HG03066 (cell line): ENCODE measurements at regions not wholly inside any gene's neighbourhood (a gene's known extent, or its start where the extent isn't known, plus 50 kb on each side); places are given as distances from the start of the nearest gene placed in this dataset.

ENCODE experiments used
- ATAC-seq: cut with Tn5 transposase; IDR thresholded peaks from one replicate; pipeline ENCODE4 v1.9.1; 2021; ENCODE audit warnings: low read depth; ENCODE audit not compliant: unreplicated experiment

DNA sequence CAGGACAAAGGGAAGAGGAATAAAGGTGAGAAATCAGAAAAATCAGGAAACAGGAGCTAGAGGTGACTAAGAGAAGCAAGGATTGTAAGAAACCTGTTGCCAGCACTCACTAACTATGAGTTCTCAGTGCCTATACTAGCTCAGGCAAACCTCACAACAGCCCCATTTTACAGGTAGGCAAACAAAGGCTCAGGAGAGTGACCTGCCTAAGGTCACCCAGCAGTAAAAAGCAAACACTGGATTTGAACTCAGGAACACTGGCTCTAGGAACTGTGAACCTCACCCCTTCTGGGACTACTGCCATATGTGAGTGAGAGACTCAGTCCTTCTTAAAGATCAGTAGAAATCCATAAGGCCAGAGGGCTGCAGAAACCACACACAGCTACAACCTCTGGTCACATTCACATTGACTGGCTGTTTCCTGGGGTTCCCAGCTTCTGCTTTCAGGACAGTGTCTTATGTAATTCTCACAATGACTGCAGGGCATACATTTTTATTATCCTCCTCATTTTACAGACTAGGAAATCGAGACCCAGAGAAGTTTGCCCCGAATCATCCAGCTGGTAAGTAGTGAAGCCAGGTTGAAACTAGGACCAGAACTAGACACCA lies 80.7 kb upstream of the MAFB start:
- no peak for ATAC-seq

GRCh38 chr20:40770564-40771307 lies 81.7 kb upstream of the MAFB start:
- ATAC-seq: no peak

- ATAC-seq: no peak
These were observed 82.2 kb upstream of the MAFB start for GRCh38 chr20:40771308-40771610.

DNA sequence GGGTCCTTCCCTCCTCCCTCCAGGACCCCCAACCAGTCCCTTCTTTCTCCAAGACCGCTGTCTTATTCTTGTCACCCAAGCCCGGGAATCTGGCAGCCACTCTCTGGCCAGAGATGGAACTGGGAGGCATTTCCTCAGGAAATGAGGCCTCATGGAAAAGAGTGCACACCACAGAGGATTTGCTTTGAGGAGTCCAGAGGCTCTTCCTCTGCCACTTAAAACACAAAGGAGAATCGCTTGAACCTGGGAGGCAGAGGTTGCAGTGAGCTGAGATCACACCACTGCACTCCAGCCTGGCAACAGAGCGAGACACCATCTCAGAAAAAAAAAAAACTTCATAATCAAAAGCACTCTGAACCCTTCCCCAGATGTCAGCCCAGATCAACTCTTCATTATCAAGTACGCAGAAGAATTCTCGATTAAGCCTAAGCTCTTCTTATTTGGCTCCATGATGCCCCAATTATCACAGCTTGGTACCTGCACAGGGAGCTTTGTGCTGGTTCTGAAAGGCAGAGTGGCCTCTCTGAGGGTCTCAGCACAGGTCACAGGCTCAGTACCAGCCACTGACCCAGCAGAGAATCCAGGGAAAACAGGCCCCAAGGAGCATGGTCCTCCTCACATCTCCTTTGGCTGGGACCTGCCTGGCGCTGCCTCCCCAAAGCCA lies 82.9 kb upstream of the MAFB start:
- no peak for ATAC-seq

DNA sequence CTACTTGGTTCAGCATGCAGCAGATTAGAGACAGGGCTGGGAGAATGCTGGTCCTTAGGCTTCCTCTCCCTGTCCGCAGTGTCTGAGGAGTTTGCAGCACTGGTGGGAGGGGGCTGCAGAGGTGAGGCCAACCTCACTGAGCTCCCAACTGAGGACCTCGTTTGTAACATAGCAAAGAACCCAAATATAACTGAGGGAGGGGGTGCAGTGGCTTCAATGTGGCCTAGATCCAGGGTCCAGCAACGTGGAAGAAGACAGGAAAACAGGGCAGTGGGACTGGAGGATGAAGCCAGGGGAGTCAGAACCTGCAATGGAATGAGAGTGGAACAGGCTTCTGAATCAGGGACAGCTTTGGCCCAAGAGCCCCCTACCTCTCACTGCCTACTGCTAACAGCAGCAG lies 84.3 kb upstream of the MAFB start:
- no peak for ATAC-seq

DNA sequence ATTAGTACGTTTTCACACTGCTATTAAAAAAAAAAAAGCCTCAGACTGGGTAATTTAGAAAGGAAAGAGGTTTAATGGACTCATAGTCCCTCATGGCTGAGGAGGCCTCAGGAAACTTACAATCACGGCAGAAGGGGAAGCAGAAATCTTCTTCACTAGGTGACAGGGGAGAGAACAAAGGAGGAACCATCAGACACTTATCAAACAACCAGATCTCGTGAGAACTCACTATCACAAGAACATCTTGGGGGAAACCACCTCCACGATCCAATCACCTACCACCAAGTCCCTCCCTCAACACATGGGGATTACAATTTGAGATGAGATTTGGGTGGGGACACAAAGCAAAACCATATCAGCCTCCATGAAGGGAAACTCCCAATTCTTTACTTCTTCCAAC lies 85.2 kb upstream of the MAFB start:
- ATAC-seq: no peak

- no peak for ATAC-seq
These were observed 86.6 kb upstream of the MAFB start for GRCh38 chr20:40775561-40776146.

- no peak for ATAC-seq
These were observed 87.7 kb upstream of the MAFB start for GRCh38 chr20:40776466-40777457.

GRCh38 chr20:40777653-40778052 lies 88.6 kb upstream of the MAFB start:
- ATAC-seq: no peak

DNA sequence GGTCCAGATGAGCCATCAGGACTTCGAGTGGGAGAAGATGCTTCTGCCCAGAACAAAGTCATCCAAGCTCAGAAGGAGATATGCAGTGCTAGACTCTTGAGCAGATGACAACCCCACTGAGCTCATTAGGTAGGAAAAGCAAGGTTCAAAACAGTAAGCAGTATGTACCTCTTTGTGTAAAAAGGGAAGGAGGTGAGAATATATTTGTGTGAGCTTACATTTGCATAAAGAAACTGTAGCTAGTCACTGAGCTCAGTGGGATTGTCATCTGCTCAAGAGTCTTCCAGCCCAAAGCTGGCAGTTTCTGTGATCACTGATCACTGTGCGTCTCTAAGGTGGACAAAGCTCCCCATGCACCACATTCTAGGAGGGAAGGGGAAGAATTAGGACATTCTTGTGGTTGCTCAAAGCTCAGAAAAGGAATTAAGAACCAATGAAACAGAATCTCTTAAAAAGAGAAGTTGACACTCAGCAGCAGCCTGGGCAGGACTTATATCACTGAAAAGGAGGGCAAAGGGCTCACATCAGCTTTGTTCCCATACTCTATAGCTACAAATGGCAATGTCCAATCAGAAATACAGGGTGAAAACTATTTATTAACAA lies 90.0 kb upstream of the MAFB start:
- no peak for ATAC-seq

DNA sequence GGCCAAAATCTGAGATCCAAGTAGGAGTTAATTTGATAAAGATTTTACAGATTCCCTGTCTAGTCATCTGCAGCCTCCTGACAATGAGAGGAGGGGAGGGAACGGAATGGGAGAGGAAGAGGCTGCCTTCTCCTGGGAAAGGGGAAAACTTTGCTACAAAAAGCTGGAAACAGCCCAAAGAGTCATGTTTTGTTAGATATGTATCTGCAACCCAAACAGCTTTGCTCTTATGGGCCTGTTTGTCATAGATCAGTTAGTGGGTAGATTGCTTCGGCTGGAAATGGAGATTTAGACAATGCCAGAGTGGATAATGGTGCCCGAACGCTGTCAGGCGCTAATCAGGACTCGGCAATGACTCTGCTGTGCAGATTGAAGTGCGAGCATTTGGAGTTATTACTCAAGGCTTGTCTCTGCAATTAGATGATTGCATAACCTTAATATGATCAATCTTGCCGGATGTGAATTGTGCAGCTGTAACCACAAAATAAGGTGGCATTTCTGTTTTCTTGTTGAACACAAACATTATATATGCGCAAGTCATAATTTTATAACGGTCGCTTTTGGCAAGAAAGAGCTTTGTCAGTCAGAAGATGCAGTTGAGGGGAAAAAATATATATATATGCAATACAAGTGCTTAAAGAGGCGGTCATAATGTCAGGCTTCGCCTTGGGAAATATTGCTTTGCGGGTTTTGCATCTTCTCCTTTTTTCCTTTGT lies 92.4 kb upstream of the MAFB start:
- no peak for ATAC-seq

- no peak for ATAC-seq
These were observed 93.0 kb upstream of the MAFB start for GRCh38 chr20:40782043-40782368.

- ATAC-seq: no peak
These were observed 96.3 kb upstream of the MAFB start for GRCh38 chr20:40785346-40785745.

DNA sequence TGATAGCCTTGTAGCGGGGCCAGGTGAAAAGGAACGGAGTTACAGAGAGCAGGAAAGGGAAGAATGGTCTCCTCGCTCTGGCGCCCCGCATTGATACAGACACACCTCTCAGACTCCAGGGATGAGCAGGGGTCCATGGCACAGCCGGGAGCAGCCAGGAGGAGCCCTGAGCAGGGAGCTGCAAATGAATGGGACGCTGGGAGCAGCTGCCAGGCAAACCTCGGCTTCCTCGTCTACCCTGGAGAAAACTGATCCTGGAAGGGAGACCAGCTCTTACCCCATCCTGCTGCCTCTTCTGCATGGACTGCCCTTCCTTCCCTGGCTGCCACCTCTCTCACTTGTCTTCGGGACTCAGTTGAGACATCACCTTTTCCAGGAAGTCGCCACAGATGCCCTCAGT lies 97.3 kb upstream of the MAFB start:
- ATAC-seq: no peak

GRCh38 chr20:40787941-40788340 lies 98.9 kb upstream of the MAFB start:
- no peak for ATAC-seq

GRCh38 chr20:40797425-40797824 lies 108.4 kb upstream of the MAFB start:
- no peak for ATAC-seq

DNA sequence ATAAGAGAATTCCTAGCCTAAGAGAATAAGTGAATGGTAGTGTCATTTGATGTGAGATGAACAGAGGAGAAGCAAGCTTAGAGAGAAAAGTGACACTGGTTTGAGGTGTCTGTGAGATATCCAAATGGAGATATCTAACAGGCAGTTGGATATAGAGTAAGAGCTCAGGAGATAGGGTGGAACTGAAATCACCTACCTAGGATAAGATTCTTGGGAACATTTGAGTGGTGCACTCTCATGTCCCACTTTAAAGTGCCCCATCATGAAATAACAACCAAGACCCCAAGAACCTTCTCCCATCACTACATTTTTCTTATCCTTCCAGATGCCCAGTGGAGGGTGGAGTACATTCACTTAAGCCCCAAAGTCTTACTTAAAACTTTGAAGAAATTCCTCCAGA lies 109.0 kb upstream of the MAFB start:
- no peak for ATAC-seq

GRCh38 chr20:40802886-40803285 lies 113.8 kb upstream of the MAFB start:
- ATAC-seq: no peak

DNA sequence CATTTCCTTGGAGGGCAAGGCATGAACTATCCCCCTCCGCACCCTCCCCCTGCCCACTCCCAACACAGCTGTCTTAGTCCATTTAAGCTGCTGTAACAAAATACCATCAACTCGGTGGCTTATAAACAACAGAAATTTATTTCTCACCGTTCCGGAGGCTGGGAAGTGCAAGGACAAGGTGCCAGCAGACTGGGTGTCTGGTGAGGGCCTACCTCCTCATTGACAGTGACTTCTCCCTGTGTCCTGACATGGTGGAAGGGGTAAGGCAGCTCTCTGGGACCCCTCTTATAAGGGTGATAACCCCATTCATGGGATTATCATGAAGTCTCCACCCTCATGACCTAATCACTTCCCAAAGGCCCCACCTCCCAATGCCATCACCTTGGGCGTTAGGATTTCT lies 114.3 kb upstream of the MAFB start:
- no peak for ATAC-seq

GRCh38 chr20:40805592-40805991 lies 116.6 kb upstream of the MAFB start:
- no peak for ATAC-seq
